Right lobe of liver (tissue), 6 donors: ENCODE measurements at regions not wholly inside any gene's neighbourhood (a gene's known extent, or its start where the extent isn't known, plus 50 kb on each side); places are given as distances from the start of the nearest gene placed in this dataset.

Experiments
- ATAC-seq, 4 donors: fragments of 200-7000 bp; cut with Tn5 transposase; one replicate each; pipeline ENCODE4 v1.9.1; 2020; ENCODE audit warnings: mild to moderate bottlenecking in 4 of 4, moderate library complexity in 4 of 4
- DNase-seq, 3 donors: peaks; one replicate each; pipeline ENCODE4 v3.0.0-alpha.2; 2020
- H3K27ac ChIP-seq, 3 donors: fragments of 200-600 bp; one replicate each; pipeline ENCODE4 v1.8.0; 2022
- H3K27me3 ChIP-seq, 2 donors: fragments of 200-600 bp; one replicate each; pipeline ENCODE4 v1.8.0; 2022
- H3K36me3 ChIP-seq, 4 donors: fragments of 200-600 bp; sonication (generic) in 1 of 4; one replicate each; pipeline versions ENCODE4 v1.5.1 to v1.8.0; 2017 to 2022; ENCODE audit warnings: control low read depth in 1 of 4
- H3K4me1 ChIP-seq, 4 donors: fragments of 200-600 bp; sonication (generic) in 1 of 4; one replicate each; pipeline versions ENCODE4 v1.5.1 to v1.8.0; 2017 to 2022; ENCODE audit warnings: control low read depth in 1 of 4
- H3K4me3 ChIP-seq, 3 donors: fragments of 200-600 bp; one replicate each; pipeline ENCODE4 v1.8.0; 2022
- H3K9me3 ChIP-seq, 4 donors: fragments of 200-600 bp; sonication (generic) in 1 of 4; one replicate each; pipeline versions ENCODE4 v1.5.1 to v1.8.0; 2017 to 2022; ENCODE audit warnings: control low read depth in 1 of 4
- CTCF ChIP-seq, 4 donors: fragments of 200-600 bp in 3 of 4; fragments of 450-650 bp in 1 of 4; IDR thresholded peaks; one replicate each; pipeline versions ENCODE4 v1.5.1 to v1.8.0; 2016 to 2022; ENCODE audit warnings: antibody characterized with exemption in 4 of 4, mild to moderate bottlenecking in 2 of 4
- POLR2A ChIP-seq: fragments of 450-650 bp; IDR thresholded peaks from one replicate; pipeline ENCODE4 v1.6.1; 2017; ENCODE audit warnings: antibody characterized with exemption, mild to moderate bottlenecking
- WGBS: methylation state at CpG from one replicate; pipeline ENCODE4 v1.1.6; 2018; ENCODE audit warnings: low coverage, low lambda C conversion rate; ENCODE audit not compliant: insufficient coverage; ENCODE audit errors: missing lambda C conversion rate; 5-methylcytosine and 5-hydroxymethylcytosine counted together
- intact Hi-C, 2 donors: fragments of 100-400 bp; cut with DNase I; formaldehyde crosslinking; loops; one replicate each; pipeline versions ENCODE4 v1.11.2 to v1.14.1; 2022
- donor health status: DM: no; HTN: yes; CAD: no.
- donor health status: DM: no; HTN: no; CAD: no.
- donor health status: DM: no; HTN: no; CAD: no.
- donor health status: DM: no; HTN: yes; CAD: no.
- donor health status: DM: no; HTN: yes; CAD: no.

- Histone ChIP-seq H3K36me3 (no peaks in the 10 kb centered on the region), H3K27me3 (no peaks in the 10 kb centered on the region)
- intact Hi-C loops: no loop called here
Measured at GRCh38 chr5:57939335-57939734, 456.7 kb upstream of the ACTBL2 start.

GRCh38 chr5:57938174-57938557 is 455.6 kb upstream of the ACTBL2 start:
- no peaks in the 10 kb centered on the region for H3K36me3 ChIP-seq
- no peak for DNase-seq
- H3K4me1 ChIP-seq: no peaks in the 10 kb centered on the region
- no peak overlapping the region for H3K4me3 ChIP-seq
- H3K9me3 ChIP-seq: no peaks in the 10 kb centered on the region
- TF ChIP-seq POLR2A: no peak
- no peak for TF ChIP-seq CTCF (IDR thresholded peaks at IDR 0.05)
- intact Hi-C loops: no loop called here
- H3K27ac ChIP-seq: no peak overlapping the region
- no peak for ATAC-seq
- no peaks in the 10 kb centered on the region for H3K27me3 ChIP-seq

More at GRCh38 chr5:57939335-57939734, 456.7 kb upstream of the ACTBL2 start:
- H3K27ac ChIP-seq: no peak overlapping the region
- ATAC-seq (no peak), DNase-seq (no peak)
- no peaks in the 10 kb centered on the region for H3K4me1 ChIP-seq
- no peaks in the 10 kb centered on the region for H3K9me3 ChIP-seq
- H3K4me3 ChIP-seq: no peak overlapping the region
- TF ChIP-seq POLR2A (no peak), CTCF (IDR thresholded peaks at IDR 0.05) (no peak)

GRCh38 chr5:57937501-57938173 is 455.0 kb upstream of the ACTBL2 start:
- Histone ChIP-seq H3K27ac (no peak overlapping the region), H3K27me3 (no peaks in the 10 kb centered on the region), H3K4me1 (no peaks in the 10 kb centered on the region), H3K9me3 (no peaks in the 10 kb centered on the region), H3K36me3 (no peaks in the 10 kb centered on the region), H3K4me3 (no peak overlapping the region)
- DNase-seq (no peak), ATAC-seq (no peak)
- intact Hi-C loops: no loop called here
- TF ChIP-seq POLR2A (no peak), CTCF (IDR thresholded peaks at IDR 0.05) (no peak)
- WGBS: 91% methylated on average over 4 of the region's 4 CpGs

GRCh38 chr5:57937025-57937424 is 454.4 kb upstream of the ACTBL2 start:
- Histone ChIP-seq H3K27ac (no peak overlapping the region), H3K4me3 (no peak overlapping the region), H3K9me3 (no peaks in the 10 kb centered on the region), H3K4me1 (no peaks in the 10 kb centered on the region), H3K36me3 (no peaks in the 10 kb centered on the region), H3K27me3 (no peaks in the 10 kb centered on the region)
- ATAC-seq: no peak
- TF ChIP-seq CTCF (IDR thresholded peaks at IDR 0.05) (no peak), POLR2A (no peak)
- DNase-seq: no peak
- intact Hi-C loops: no loop called here
- 66% methylated on average over 3 of the region's 3 CpGs for WGBS

- no peaks in the 10 kb centered on the region for H3K4me1 ChIP-seq
- H3K27me3 ChIP-seq: no peaks in the 10 kb centered on the region
- no peak for ATAC-seq
- no peak for TF ChIP-seq CTCF (IDR thresholded peaks at IDR 0.05)
- TF ChIP-seq POLR2A: no peak
- intact Hi-C loops: no loop called here
- H3K4me3 ChIP-seq: no peak overlapping the region
- no peak for DNase-seq
- H3K36me3 ChIP-seq: no peaks in the 10 kb centered on the region
- no peaks in the 10 kb centered on the region for H3K9me3 ChIP-seq
- H3K27ac ChIP-seq: no peak overlapping the region
- 48% methylated on average over 3 of the region's 3 CpGs for WGBS
Measured at GRCh38 chr5:57932761-57933160, 450.1 kb upstream of the ACTBL2 start.
